ENCODE measurements at regions not wholly inside any gene's neighbourhood (a gene's known extent, or its start where the extent isn't known, plus 50 kb on each side); places are given as distances from the start of the nearest gene placed in this dataset.

GRCh38 chr5:27208051-27208450 lies 169.7 kb upstream of the CDH9 start:
- H3K18ac ChIP-seq (ENCODE audit: insufficient read length, low read depth, low read length): no peak overlapping the region
- H3K4me3 Mint-ChIP-seq: no peak overlapping the region
- H4K20me1 ChIP-seq (ENCODE audit: control insufficient read depth, insufficient read depth, insufficient read length): no peaks in the 10 kb centered on the region
- no peak overlapping the region for H3K4ac ChIP-seq (ENCODE audit: low read depth, low read length)
- H3K27ac ChIP-seq (ENCODE audit: insufficient read length, low read depth, low read length): no peak overlapping the region
- H4K8ac ChIP-seq (replicated peaks; ENCODE audit: insufficient read length, low read depth, low read length): no peak overlapping the region
- no CpG with 5 or more reads among the region's 2 CpGs for WGBS (ENCODE audit: extremely low coverage, insufficient read length, low lambda C conversion rate)
- no peak overlapping the region for H2BK20ac ChIP-seq (ENCODE audit: low read depth, low read length, poor library complexity, severe bottlenecking)
- peaks cover 9% of the 10 kb centered on the region for H3K9me3 ChIP-seq (ENCODE audit: control insufficient read depth, low read depth, low read length)
- H3K27me3 Mint-ChIP-seq (ENCODE audit: low read depth): no peaks in the 10 kb centered on the region; the same call in 1 of the 2 replicates
- H3K56ac ChIP-seq (ENCODE audit: insufficient read length, low read depth, low read length): no peak overlapping the region
- H3K23me2 ChIP-seq (ENCODE audit: insufficient read length, low read depth, low read length, poor library complexity, severe bottlenecking): no peaks in the 10 kb centered on the region
- no peak overlapping the region for H2BK5ac ChIP-seq (ENCODE audit: insufficient read length, low read length)
- H2AK5ac ChIP-seq (ENCODE audit: insufficient read length, low read length): no peak overlapping the region
- H3K36me3 Mint-ChIP-seq (ENCODE audit: insufficient read depth in 1 of 3, low read depth in 3 of 3): peaks cover 12 to 23% (median 18%) of the 10 kb centered on the region in 3 experiments
- no peaks in the 10 kb centered on the region for H3K27me3 ChIP-seq (ENCODE audit: insufficient read depth, low read length)
- no peak overlapping the region for H2BK120ac ChIP-seq (ENCODE audit: low read depth, low read length, poor library complexity, severe bottlenecking)
- H3K4me1 Mint-ChIP-seq: no peaks in the 10 kb centered on the region
- H3K79me2 ChIP-seq (ENCODE audit: insufficient read depth, low read length): no peaks in the 10 kb centered on the region
- no peak overlapping the region for H4K5ac ChIP-seq (ENCODE audit: insufficient read length, low read depth, low read length)
- H3K4me2 ChIP-seq (ENCODE audit: insufficient read depth, insufficient read length, low read length): no peak overlapping the region
- H3K9me3 Mint-ChIP-seq: peaks cover 24 to 26% of the 10 kb centered on the region in 2 experiments
- no peak overlapping the region for H4K91ac ChIP-seq (ENCODE audit: insufficient read length, low read depth, low read length)
- H3K27ac Mint-ChIP-seq: no peak overlapping the region
- no peak overlapping the region for H3K23ac ChIP-seq (ENCODE audit: insufficient read length, low read depth, low read length)
- H3K14ac ChIP-seq (ENCODE audit: insufficient read depth, low read length): no peak overlapping the region
- no peaks in the 10 kb centered on the region for H3K4me1 ChIP-seq (ENCODE audit: insufficient read depth, low read length)
- no peak overlapping the region for H2BK12ac ChIP-seq (ENCODE audit: insufficient read length, low read depth, low read length)
- H3K9ac ChIP-seq (ENCODE audit: extremely low read depth, insufficient read length, low read length): no peak overlapping the region
- DNase-seq: no peak
- no peaks in the 10 kb centered on the region for H3K79me1 ChIP-seq (ENCODE audit: insufficient read depth, low read depth, low read length, poor library complexity, severe bottlenecking)
- no peak overlapping the region for H2AFZ ChIP-seq (ENCODE audit: low read length)
- TF ChIP-seq CTCF (conservative IDR thresholded peaks at IDR 0.05): no peak
- H3T11ph ChIP-seq (ENCODE audit: low read length): no peak overlapping the region
- H2BK15ac ChIP-seq (ENCODE audit: low read depth, low read length): no peak overlapping the region

Data from H9 (cell line).